Upper lobe of left lung (tissue), 6 donors: ENCODE measurements at regions not wholly inside any gene's neighbourhood (a gene's known extent, or its start where the extent isn't known, plus 50 kb on each side); places are given as distances from the start of the nearest gene placed in this dataset.

ENCODE experiments used
- ATAC-seq, 2 donors: fragments of 200-7000 bp; cut with Tn5 transposase; one replicate each; pipeline ENCODE4 v1.9.1; 2022; ENCODE audit warnings: mild to moderate bottlenecking in 2 of 2, moderate library complexity in 2 of 2; ENCODE audit not compliant: low FRiP score in 2 of 2
- DNase-seq, 2 donors: peaks; one replicate each; pipeline ENCODE4 v3.0.0-alpha.2; 2019 to 2020
- H3K27ac ChIP-seq, 4 donors: fragments of 200-600 bp; sonication (generic); one replicate each; pipeline ENCODE4 v1.5.1; 2016 to 2019
- H3K27me3 ChIP-seq, 4 donors: fragments of 200-600 bp; sonication (generic); one replicate each; pipeline ENCODE4 v1.5.1; 2017 to 2019
- H3K36me3 ChIP-seq, 4 donors: fragments of 200-600 bp; sonication (generic); one replicate each; pipeline ENCODE4 v1.5.1; 2016 to 2019
- H3K4me1 ChIP-seq, 4 donors: fragments of 200-600 bp; sonication (generic); one replicate each; pipeline ENCODE4 v1.5.1; 2018 to 2019
- H3K4me3 ChIP-seq, 4 donors: fragments of 200-600 bp; sonication (generic); one replicate each; pipeline ENCODE4 v1.5.1; 2017 to 2019; ENCODE audit warnings: mild to moderate bottlenecking in 2 of 4, moderate library complexity in 1 of 4
- H3K9me3 ChIP-seq, 4 donors: fragments of 200-600 bp; sonication (generic); one replicate each; pipeline ENCODE4 v1.5.1; 2018 to 2019
- EP300 ChIP-seq, 4 donors: sonication (generic); formaldehyde crosslinking; IDR thresholded peaks; one replicate each; pipeline ENCODE4 v1.5.1; 2017; ENCODE audit warnings: antibody characterized with exemption in 4 of 4, control low read depth in 2 of 4
- POLR2A ChIP-seq, 4 donors: fragments of 450-650 bp; IDR thresholded peaks; one replicate each; pipeline ENCODE4 v1.5.1; 2016 to 2017; ENCODE audit warnings: antibody characterized with exemption in 4 of 4, mild to moderate bottlenecking in 2 of 4
- POLR2AphosphoS5 ChIP-seq, 2 donors: sonication (generic); formaldehyde crosslinking; IDR thresholded peaks; one replicate each; pipeline ENCODE4 v1.5.1; 2017; ENCODE audit warnings: antibody characterized with exemption in 2 of 2
- WGBS, 2 donors: methylation state at CpG; one replicate each; pipeline ENCODE4 v1.1.5; 2017 to 2018; 5-methylcytosine and 5-hydroxymethylcytosine counted together
- TF ChIP-seq, protein P1 (sequence below), 6 experiments: fragments of 450-650 bp in 4 of 6; fragments of 200-600 bp in 2 of 6; sonication (generic) in 2 of 6; IDR thresholded peaks; one replicate each; pipeline ENCODE4 v1.5.1; 2016 to 2019; ENCODE audit warnings: antibody characterized with exemption in 6 of 6
- donor health status: DM: no; HTN: no; CAD: no; lungs with moderate emphysema.
- donor health status: DM: no; HTN: yes; CAD: no; lungs with severe emphysema.

DNA sequence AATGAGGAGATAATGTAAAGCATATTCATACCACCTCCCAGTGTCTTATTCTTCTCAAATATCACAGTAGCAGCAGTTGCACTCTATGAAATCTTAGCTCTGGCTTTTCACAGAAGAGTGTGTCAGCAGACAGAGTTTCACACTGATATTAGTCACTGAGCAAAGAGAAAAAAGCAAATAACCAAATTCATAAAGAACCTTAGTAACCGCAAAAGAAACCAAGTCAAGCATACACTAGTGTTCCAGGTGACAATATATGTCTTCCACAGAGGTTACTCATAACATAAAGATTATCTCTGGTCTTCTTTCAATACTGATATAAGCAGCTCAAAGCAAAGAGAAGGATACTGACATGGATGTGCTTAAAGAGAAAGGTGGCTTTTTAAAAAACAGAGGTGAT lies 181.7 kb upstream of the EDNRA start:
- WGBS, 2 donors = 77 to 82% methylated on average over 1 of the region's 1 CpG
- no peak overlapping the region for H3K27ac ChIP-seq
- H3K36me3 ChIP-seq = no peaks in the 10 kb centered on the region
- no peak for ATAC-seq
- no peak for DNase-seq
- TF ChIP-seq POLR2A (IDR thresholded peaks at IDR 0.05) = no peak
- TF ChIP-seq POLR2AphosphoS5 (IDR thresholded peaks at IDR 0.05) = no peak
- TF ChIP-seq, protein P1, sequence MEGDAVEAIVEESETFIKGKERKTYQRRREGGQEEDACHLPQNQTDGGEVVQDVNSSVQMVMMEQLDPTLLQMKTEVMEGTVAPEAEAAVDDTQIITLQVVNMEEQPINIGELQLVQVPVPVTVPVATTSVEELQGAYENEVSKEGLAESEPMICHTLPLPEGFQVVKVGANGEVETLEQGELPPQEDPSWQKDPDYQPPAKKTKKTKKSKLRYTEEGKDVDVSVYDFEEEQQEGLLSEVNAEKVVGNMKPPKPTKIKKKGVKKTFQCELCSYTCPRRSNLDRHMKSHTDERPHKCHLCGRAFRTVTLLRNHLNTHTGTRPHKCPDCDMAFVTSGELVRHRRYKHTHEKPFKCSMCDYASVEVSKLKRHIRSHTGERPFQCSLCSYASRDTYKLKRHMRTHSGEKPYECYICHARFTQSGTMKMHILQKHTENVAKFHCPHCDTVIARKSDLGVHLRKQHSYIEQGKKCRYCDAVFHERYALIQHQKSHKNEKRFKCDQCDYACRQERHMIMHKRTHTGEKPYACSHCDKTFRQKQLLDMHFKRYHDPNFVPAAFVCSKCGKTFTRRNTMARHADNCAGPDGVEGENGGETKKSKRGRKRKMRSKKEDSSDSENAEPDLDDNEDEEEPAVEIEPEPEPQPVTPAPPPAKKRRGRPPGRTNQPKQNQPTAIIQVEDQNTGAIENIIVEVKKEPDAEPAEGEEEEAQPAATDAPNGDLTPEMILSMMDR (IDR thresholded peaks at IDR 0.05) = no peak
- TF ChIP-seq EP300 (IDR thresholded peaks at IDR 0.05) = no peak
- H3K27me3 ChIP-seq = no peaks in the 10 kb centered on the region
- no peaks in the 10 kb centered on the region for H3K4me1 ChIP-seq
- H3K9me3 ChIP-seq = no peaks in the 10 kb centered on the region
- H3K4me3 ChIP-seq = no peak overlapping the region

DNA sequence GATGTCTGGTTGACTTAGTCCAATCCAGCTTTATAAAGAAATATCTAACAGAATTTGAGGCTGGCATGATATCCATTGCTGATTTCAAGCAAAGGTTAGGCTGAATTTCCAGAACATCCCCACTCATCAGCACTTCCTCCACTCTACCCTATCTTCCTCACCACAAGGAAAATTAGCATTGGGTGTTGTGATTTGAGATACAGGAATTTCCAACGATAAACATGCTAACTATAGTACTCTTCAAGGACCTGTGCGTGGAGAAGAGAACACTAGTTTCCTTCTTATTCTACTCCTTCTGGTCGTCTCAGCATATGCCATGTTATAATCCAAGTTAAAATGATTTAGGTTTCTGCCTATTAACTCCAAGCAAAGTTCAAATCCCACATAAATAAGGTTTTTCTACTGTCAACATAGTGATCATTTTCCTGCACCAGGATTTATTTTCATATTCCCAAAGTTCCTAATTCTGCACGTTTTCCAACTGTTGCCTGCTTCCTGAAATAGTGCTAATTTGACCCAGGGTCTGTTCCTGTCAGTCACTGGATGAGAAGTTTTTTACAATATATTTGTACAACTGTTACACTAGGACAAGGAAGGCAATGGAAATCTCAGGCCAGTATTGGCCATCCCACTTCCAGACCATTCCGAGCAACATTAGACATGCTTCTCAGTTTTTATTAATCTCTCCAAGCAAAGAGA lies 177.6 kb upstream of the EDNRA start:
- Histone ChIP-seq H3K27ac (no peak overlapping the region), H3K27me3 (no peaks in the 10 kb centered on the region), H3K4me3 (no peak overlapping the region), H3K4me1 (no peaks in the 10 kb centered on the region), H3K9me3 (no peaks in the 10 kb centered on the region), H3K36me3 (no peaks in the 10 kb centered on the region)
- TF ChIP-seq, protein P1 (IDR thresholded peaks at IDR 0.05) = no peak
- no peak for TF ChIP-seq POLR2A (IDR thresholded peaks at IDR 0.05)
- ATAC-seq (no peak), DNase-seq (no peak)
- WGBS, 2 donors = 57 to 58% methylated on average over 5 of the region's 5 CpGs

DNA sequence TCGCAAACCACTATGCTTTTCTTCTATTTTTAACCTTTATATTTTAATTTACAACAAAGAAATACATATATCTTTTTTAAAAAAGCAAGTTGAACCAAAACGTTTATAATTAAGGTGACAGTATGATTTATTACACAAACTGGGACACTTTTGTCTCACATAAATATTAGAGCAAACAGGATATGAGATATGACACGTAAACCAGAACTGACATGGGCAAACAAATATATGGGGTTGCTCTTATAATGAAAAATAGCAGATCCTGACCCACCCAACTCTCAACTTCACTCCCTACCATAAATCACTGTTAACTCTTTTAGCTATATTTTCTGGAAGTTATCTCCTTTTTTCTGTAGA lies 177.0 kb upstream of the EDNRA start:
- H3K4me3 ChIP-seq = no peak overlapping the region
- no peak for ATAC-seq
- H3K4me1 ChIP-seq = no peaks in the 10 kb centered on the region
- H3K9me3 ChIP-seq = no peaks in the 10 kb centered on the region
- 33 to 37% methylated on average over 3 of the region's 3 CpGs for WGBS, 2 donors
- DNase-seq = no peak
- no peak overlapping the region for H3K27ac ChIP-seq
- no peaks in the 10 kb centered on the region for H3K36me3 ChIP-seq
- H3K27me3 ChIP-seq = no peaks in the 10 kb centered on the region
- TF ChIP-seq POLR2A (IDR thresholded peaks at IDR 0.05) (no peak), EP300 (IDR thresholded peaks at IDR 0.05) (no peak), POLR2AphosphoS5 (IDR thresholded peaks at IDR 0.05) (no peak)
- TF ChIP-seq, protein P1 (IDR thresholded peaks at IDR 0.05) = no peak

DNA sequence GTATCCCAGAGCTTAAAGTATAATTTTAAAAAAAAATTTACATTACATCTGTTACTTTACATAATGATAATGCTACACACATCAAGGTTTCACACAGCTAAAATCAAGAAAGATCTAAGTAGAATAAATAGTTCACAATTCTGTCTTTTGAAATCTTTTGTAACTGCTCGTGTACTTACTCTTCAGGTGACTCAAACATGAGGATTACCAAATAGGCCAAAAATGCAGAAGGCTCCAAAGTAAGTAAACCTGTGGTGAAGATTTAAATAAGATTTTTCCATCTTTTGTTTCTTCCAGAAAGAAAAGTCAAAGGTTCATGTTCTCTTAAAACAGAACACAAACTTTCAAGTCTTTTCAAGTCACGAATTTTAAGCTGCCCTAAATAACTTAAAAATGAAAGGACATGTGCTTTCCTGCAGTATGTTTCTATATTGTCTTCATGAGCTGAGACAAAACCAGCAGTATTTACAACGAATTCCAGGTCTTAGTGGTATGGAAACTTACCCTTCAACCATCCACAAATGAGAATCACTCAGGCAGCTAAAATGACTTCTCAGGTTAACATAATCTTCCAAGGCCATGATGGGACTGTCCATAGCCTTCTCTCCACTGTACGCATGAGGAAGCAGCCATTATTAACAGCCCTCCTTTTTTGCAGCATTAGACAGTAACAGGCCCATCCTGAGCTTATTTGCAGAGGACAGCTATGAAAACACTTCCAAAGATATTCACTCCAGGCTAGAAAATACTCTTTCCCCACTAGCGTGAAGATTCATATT lies 172.8 kb upstream of the EDNRA start:
- H3K36me3 ChIP-seq = no peaks in the 10 kb centered on the region

More for the DNA sequence above, 172.8 kb upstream of the EDNRA start:
- Histone ChIP-seq H3K9me3 (no peaks in the 10 kb centered on the region), H3K4me3 (no peak overlapping the region), H3K27ac (no peak overlapping the region), H3K4me1 (peaks cover 0 to 7% (median 4%) of the 10 kb centered on the region in 4 donors), H3K27me3 (no peaks in the 10 kb centered on the region)
- ATAC-seq (no peak), DNase-seq (no peak)
- WGBS, 2 donors = 73 to 74% methylated on average over 5 of the region's 5 CpGs
- TF ChIP-seq, protein P1 (IDR thresholded peaks at IDR 0.05) = no peak
- TF ChIP-seq EP300 (IDR thresholded peaks at IDR 0.05) (no peak), POLR2AphosphoS5 (IDR thresholded peaks at IDR 0.05) (no peak), POLR2A (IDR thresholded peaks at IDR 0.05) (no peak)
